ENCODE measurements at regions not wholly inside any gene's neighbourhood (a gene's known extent, or its start where the extent isn't known, plus 50 kb on each side); places are given as distances from the start of the nearest gene placed in this dataset.

GRCh38 chr10:121133901-121134300 lies 282.7 kb downstream of the WDR11 start:
- intact Hi-C loops (cut with micrococcal nuclease; ENCODE audit: unreplicated experiment): no loop called here
- CTCF ChIA-PET: no interaction called here
- H3K4me1 Mint-ChIP-seq (ENCODE audit: low read depth, unreplicated experiment): no peaks in the 10 kb centered on the region
- H3K4me1 ChIP-seq: no peaks in the 10 kb centered on the region
- TF ChIP-seq, protein P1, sequence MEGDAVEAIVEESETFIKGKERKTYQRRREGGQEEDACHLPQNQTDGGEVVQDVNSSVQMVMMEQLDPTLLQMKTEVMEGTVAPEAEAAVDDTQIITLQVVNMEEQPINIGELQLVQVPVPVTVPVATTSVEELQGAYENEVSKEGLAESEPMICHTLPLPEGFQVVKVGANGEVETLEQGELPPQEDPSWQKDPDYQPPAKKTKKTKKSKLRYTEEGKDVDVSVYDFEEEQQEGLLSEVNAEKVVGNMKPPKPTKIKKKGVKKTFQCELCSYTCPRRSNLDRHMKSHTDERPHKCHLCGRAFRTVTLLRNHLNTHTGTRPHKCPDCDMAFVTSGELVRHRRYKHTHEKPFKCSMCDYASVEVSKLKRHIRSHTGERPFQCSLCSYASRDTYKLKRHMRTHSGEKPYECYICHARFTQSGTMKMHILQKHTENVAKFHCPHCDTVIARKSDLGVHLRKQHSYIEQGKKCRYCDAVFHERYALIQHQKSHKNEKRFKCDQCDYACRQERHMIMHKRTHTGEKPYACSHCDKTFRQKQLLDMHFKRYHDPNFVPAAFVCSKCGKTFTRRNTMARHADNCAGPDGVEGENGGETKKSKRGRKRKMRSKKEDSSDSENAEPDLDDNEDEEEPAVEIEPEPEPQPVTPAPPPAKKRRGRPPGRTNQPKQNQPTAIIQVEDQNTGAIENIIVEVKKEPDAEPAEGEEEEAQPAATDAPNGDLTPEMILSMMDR (IDR thresholded peaks at IDR 0.05; ENCODE audit: insufficient read depth in 1 of 2, low read depth in 1 of 2, low read length in 1 of 2, severe bottlenecking in 1 of 2, unreplicated experiment in 1 of 2): no peak
- no peaks in the 10 kb centered on the region for H3K9me3 ChIP-seq
- H3K4me3 Mint-ChIP-seq (ENCODE audit: unreplicated experiment): no peak overlapping the region
- H3K4me3 ChIP-seq (ENCODE audit: low read depth, low read length): no peak overlapping the region
- no peaks in the 10 kb centered on the region for H3K27me3 ChIP-seq (replicated peaks; ENCODE audit: control insufficient read depth, insufficient read depth, low read length)
- no peaks in the 10 kb centered on the region for H3K27me3 Mint-ChIP-seq (ENCODE audit: insufficient read depth, unreplicated experiment)
- no peak for DNase-seq
- no peaks in the 10 kb centered on the region for H3K36me3 ChIP-seq (ENCODE audit: control insufficient read depth, insufficient read depth, low read length)
- no peak overlapping the region for H3K27ac Mint-ChIP-seq (ENCODE audit: unreplicated experiment)
- H3K36me3 Mint-ChIP-seq (ENCODE audit: insufficient read depth, unreplicated experiment): no peaks in the 10 kb centered on the region
- POLR2A ChIA-PET: no interaction called here
- no peaks in the 10 kb centered on the region for H3K9me3 Mint-ChIP-seq (ENCODE audit: unreplicated experiment)
- BruUV-seq (replicated peaks): no TSS peak

- no peaks in the 10 kb centered on the region for H3K9me3 Mint-ChIP-seq (ENCODE audit: unreplicated experiment)
- ChIA-PET POLR2A (no interaction called here), CTCF (no interaction called here)
Observed at GRCh38 chr10:121134711-121135110, 283.5 kb downstream of the WDR11 start.

GRCh38 chr10:121135512-121135911 lies 284.4 kb downstream of the WDR11 start:
- CTCF ChIA-PET: no interaction called here
- no peaks in the 10 kb centered on the region for H3K4me1 Mint-ChIP-seq (ENCODE audit: low read depth, unreplicated experiment)

More at GRCh38 chr10:121134711-121135110, 283.5 kb downstream of the WDR11 start:
- Mint-ChIP-seq H3K4me1 (ENCODE audit: low read depth, unreplicated experiment) (no peaks in the 10 kb centered on the region), H3K4me3 (ENCODE audit: unreplicated experiment) (no peak overlapping the region), H3K27me3 (ENCODE audit: insufficient read depth, unreplicated experiment) (no peaks in the 10 kb centered on the region), H3K27ac (ENCODE audit: unreplicated experiment) (no peak overlapping the region), H3K36me3 (ENCODE audit: insufficient read depth, unreplicated experiment) (no peaks in the 10 kb centered on the region)
- H3K4me1 ChIP-seq: no peaks in the 10 kb centered on the region
- TF ChIP-seq, protein P1 (IDR thresholded peaks at IDR 0.05; ENCODE audit: insufficient read depth in 1 of 2, low read depth in 1 of 2, low read length in 1 of 2, severe bottlenecking in 1 of 2, unreplicated experiment in 1 of 2): no peak
- BruUV-seq (replicated peaks): no TSS peak
- no peak overlapping the region for H3K4me3 ChIP-seq (ENCODE audit: low read depth, low read length)
- H3K27me3 ChIP-seq (replicated peaks; ENCODE audit: control insufficient read depth, insufficient read depth, low read length): no peaks in the 10 kb centered on the region
- DNase-seq: no peak
- H3K9me3 ChIP-seq: no peaks in the 10 kb centered on the region
- intact Hi-C loops (cut with micrococcal nuclease; ENCODE audit: unreplicated experiment): no loop called here
- H3K36me3 ChIP-seq (ENCODE audit: control insufficient read depth, insufficient read depth, low read length): no peaks in the 10 kb centered on the region

More at GRCh38 chr10:121135512-121135911, 284.4 kb downstream of the WDR11 start:
- H3K36me3 ChIP-seq (ENCODE audit: control insufficient read depth, insufficient read depth, low read length): no peaks in the 10 kb centered on the region
- no peaks in the 10 kb centered on the region for H3K9me3 Mint-ChIP-seq (ENCODE audit: unreplicated experiment)
- no peaks in the 10 kb centered on the region for H3K27me3 Mint-ChIP-seq (ENCODE audit: insufficient read depth, unreplicated experiment)
- no TSS peak for BruUV-seq (replicated peaks)
- POLR2A ChIA-PET: no interaction called here
- no peaks in the 10 kb centered on the region for H3K4me1 ChIP-seq
- H3K27me3 ChIP-seq (replicated peaks; ENCODE audit: control insufficient read depth, insufficient read depth, low read length): no peaks in the 10 kb centered on the region
- TF ChIP-seq, protein P1 (IDR thresholded peaks at IDR 0.05; ENCODE audit: insufficient read depth in 1 of 2, low read depth in 1 of 2, low read length in 1 of 2, severe bottlenecking in 1 of 2, unreplicated experiment in 1 of 2): no peak
- H3K36me3 Mint-ChIP-seq (ENCODE audit: insufficient read depth, unreplicated experiment): no peaks in the 10 kb centered on the region
- intact Hi-C loops (cut with micrococcal nuclease; ENCODE audit: unreplicated experiment): no loop called here
- H3K9me3 ChIP-seq: no peaks in the 10 kb centered on the region
- no peak for DNase-seq
- H3K4me3 ChIP-seq (ENCODE audit: low read depth, low read length): no peak overlapping the region
- no peak overlapping the region for H3K27ac Mint-ChIP-seq (ENCODE audit: unreplicated experiment)
- H3K4me3 Mint-ChIP-seq (ENCODE audit: unreplicated experiment): no peak overlapping the region
